ENCODE measurements at regions not wholly inside any gene's neighbourhood (a gene's known extent, or its start where the extent isn't known, plus 50 kb on each side); places are given as distances from the start of the nearest gene placed in this dataset.
"Not testable (repeated sequence)": the region's sequence is repeated elsewhere in the genome, so short reads cannot be mapped to it uniquely, and the experiment has no call there.

GRCh38 chr2:90220623-90221299 lies 1529.3 kb downstream of the RPIA start:
- DNase-seq (ENCODE audit: low spot score) = not testable (repeated sequence)

DNA sequence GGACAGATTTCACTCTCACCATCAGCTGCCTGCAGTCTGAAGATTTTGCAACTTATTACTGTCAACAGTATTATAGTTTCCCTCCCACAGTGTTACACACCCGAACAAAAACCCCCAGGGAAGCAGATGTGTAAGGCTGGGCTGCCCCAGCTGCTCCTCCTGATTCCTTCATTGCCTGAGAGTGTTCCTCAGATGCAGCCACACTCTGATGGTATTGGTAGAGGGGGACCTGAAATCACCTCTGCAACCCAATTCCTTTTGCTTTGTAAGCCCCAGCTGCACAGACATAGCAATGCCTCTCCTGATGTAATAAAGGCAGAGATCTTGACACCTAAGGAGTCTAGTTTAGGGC lies 1529.8 kb downstream of the RPIA start:
- no peak for DNase-seq (ENCODE audit: low spot score)

- not testable (repeated sequence) for DNase-seq (ENCODE audit: low spot score)
Observed at GRCh38 chr2:90224767-90225166, 1533.3 kb downstream of the RPIA start.

- peak; percentile 17 for DNase-seq (ENCODE audit: low spot score)
Observed at GRCh38 chr2:90226465-90227072, 1535.1 kb downstream of the RPIA start.

- DNase-seq (ENCODE audit: low spot score) = not testable (repeated sequence)
Observed at GRCh38 chr2:90231199-90231598, 1539.7 kb downstream of the RPIA start.

- not testable (repeated sequence) for DNase-seq (ENCODE audit: low spot score)
Observed at GRCh38 chr2:90235452-90235851, 1544.0 kb downstream of the RPIA start.

GRCh38 chr2:90237923-90238361 lies 1546.5 kb downstream of the RPIA start:
- DNase-seq (ENCODE audit: low spot score) = peak; percentile 35

GRCh38 chr2:90238505-90239230 lies 1547.2 kb downstream of the RPIA start:
- DNase-seq (ENCODE audit: low spot score) = not testable (repeated sequence)

DNA sequence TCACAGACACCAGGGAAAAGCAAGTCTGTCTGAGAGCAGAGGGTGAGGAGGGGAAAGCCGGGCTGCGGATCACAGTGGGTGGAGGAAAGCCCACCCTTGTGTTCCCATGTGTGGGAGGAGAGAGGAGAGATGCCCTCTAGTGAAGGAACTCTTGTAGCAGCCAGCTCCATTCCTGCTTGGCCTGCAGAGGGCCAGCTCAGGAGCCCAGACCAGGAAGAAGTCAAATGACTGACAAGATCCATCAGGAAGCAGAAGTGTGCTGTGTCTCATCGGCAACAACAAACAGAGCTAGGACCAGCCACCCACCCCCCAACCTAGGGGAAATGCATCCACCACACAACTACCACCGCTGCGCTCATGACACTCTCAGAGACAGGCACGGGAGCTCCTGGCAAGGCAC lies 1548.3 kb downstream of the RPIA start:
- DNase-seq (ENCODE audit: low spot score) = not testable (repeated sequence)

DNA sequence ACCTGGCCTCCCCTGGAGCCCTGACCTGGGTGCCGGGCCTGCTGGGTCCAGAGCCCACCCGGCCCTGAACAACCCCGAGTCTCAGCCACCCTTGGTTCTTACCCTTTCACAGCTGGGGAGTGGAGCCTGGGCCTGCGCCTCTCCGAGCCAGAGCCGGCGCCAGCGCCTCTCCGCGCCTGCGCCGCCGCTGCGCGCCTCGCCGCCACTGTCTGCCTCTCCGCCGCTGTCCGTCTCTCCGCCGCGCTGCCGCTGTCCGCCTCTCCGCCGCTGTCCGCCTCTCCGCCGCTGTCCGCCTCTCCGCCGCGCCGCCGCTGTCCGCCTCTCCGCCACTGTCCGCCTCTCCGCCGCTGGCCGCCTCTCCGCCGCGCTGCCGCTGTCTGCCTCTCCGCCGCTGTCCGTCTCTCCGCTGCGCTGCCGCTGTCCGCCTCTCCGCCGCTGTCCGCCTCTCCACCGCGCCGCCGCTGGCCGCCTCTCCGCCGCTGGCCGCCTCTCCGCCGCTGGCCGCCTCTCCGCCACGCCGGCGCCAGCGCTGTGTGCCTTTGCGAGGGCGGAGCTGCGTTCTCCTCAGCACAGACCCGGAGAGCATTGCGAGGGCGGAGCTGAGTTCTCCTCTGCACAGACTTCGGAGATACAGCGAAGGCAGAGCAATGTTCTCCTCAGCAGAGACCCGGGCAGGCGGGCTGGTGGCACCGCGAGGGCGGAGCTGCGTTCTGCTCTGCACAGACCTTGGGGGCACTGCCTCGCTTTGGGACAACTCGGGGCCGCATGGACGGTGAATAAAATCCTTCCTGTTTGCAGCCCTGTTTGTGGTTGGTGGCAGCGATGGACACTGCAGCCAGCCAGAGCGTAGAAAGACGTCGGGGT lies 1553.7 kb downstream of the RPIA start:
- peak; percentile 17 for DNase-seq (ENCODE audit: low spot score)

DNA sequence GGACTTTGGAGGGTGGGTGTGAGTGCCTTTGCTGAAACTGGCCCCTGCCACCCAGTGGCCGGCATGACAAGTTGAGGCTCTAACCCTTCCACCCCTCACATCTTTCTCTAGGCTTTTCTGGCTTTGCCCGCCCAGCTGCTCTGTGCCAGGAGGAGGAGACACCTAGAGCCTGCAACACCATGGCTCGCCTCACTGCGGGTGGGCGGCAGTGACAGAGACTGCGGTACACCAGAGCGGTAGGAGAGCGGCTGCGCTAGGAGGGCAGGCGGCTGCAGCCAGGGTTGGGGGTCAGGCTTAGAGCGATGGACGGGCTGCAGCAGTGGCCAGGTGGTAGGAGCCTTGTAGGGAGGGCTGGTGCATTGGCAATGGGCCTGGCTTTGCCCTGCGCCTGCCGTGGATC lies 1556.9 kb downstream of the RPIA start:
- not testable (repeated sequence) for DNase-seq (ENCODE audit: low spot score)

GRCh38 chr2:90250350-90250749 lies 1558.9 kb downstream of the RPIA start:
- not testable (repeated sequence) for DNase-seq (ENCODE audit: low spot score)

DNA sequence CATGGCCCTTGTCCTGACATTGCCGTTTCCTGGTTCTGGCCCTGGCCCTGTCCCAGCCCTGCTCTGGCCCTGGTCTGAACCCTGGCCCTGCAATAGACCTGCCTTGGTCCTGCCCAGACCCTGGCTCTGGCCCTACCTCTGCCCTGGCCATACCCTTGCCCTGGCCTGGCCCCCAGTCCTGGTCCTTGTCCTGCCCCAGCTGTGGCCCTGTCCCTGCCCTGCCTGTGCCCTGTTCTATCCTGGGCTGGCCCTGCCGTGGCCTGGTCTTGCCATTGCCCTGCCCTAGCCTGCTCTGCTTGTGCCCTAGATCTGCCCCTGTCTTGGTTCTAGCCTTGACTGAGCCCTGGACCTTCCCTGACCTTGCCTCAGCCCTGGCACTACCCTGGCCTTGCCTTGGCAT lies 1560.1 kb downstream of the RPIA start:
- not testable (repeated sequence) for DNase-seq (ENCODE audit: low spot score)

- not testable (repeated sequence) for DNase-seq (ENCODE audit: low spot score)
Observed at GRCh38 chr2:90253306-90253705, 1561.8 kb downstream of the RPIA start.

DNA sequence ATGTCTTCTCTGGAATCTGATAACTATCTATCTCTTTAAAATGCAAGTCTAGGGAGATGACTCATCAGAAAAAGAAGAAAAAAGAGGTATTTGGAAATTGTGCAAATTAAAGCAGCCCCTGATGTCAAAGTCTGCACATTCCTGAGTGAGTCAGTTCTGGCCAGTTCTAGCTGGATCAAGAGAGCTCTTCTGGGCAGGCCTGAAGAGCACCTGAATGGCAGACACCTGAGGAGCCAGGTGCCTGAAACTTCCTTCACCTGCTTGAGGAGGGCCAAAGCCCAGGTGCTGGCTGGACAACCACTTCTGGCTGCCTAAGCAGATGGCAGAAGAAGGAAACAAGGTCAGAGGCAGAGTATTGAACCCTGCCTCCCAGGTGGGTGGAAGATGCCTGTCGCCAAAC lies 1575.4 kb downstream of the RPIA start:
- DNase-seq (ENCODE audit: low spot score) = not testable (repeated sequence)

- DNase-seq (ENCODE audit: low spot score) = not testable (repeated sequence)
Observed at GRCh38 chr2:90287751-90288150, 1596.3 kb downstream of the RPIA start.

DNA sequence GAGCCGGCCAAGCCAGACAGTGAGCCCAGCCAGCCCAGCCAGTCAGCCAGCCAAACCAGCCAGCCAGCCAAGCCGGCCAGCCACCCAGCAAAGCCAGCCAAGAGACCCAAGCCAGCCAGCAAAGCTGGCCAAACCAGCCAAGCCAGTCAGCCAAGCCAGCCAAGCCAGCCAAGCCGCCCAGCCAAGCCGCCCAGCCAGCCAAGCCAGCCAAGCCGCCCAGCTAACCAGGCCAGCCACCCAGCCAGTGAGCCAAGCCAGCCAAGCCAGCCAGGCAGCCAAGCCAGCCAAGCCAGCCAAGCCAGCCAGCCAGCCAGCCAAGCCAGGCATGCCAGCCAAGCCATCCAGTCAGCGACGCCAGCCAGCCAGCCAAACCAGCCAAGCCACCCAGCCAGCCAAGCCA lies 1596.9 kb downstream of the RPIA start:
- not testable (repeated sequence) for DNase-seq (ENCODE audit: low spot score)

DNA sequence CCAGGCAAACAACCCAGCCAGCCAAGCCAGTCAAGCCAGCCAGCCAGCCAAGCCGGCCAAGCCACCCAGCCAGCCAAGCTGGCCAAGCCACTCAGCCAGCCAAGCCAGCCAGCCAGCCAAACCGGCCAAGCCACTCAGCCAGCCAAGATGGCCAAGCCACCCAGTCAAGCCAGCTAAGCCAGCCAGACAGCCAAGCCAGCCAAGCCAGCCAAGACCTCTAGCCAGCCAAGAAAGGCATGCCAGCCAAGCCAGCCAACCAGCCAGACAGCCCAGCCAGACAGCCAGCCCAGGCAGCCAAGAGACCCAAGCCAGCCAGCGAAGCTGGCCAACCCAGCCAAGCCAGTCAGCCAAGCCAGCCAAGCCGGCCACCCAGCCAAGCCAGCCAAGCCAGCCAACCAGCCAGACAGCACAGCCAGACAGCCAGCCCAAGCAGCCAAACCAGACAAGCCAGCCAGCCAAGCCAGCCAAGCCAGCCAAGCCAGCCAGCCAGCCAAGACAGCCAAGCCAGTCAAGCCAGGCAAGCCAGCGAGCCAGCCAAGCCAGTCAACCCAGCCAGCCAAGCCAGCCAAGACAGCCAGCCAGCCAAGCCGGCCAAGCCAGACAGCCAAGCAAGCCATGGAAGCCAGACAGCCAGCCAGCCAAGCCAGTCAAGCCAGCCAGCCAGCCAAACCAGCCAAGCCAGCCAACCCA lies 1598.0 kb downstream of the RPIA start:
- not testable (repeated sequence) for DNase-seq (ENCODE audit: low spot score)

- not testable (repeated sequence) for DNase-seq (ENCODE audit: low spot score)
Observed at GRCh38 chr2:90290701-90291100, 1599.2 kb downstream of the RPIA start.

- DNase-seq (ENCODE audit: low spot score) = peak; percentile 4
Observed at GRCh38 chr2:90291168-90291883, 1599.9 kb downstream of the RPIA start.

All from SK-N-DZ (cell line).